ENCODE measurements at regions not wholly inside any gene's neighbourhood (a gene's known extent, or its start where the extent isn't known, plus 50 kb on each side); places are given as distances from the start of the nearest gene placed in this dataset.

DNA sequence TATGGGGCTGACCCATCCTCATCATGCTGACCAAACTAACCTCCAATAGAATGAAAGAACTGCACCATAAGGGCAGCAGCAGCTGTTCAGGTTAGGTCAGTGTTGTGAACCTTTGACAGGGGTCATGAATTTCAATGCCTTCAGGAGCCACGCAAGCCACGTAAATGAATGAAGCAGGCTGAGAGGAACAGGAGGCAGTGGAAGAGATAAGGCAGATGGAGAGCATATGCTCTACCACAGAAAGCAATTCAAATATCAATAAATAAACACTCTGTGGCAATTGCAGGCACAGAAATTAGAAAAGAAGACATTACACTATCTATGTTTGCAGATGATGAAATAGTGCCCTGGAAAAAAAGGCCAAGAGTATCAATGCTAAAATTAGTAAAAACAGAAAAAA lies 56.3 kb downstream of the SCG2 start:
- TF ChIP-seq, protein P1, sequence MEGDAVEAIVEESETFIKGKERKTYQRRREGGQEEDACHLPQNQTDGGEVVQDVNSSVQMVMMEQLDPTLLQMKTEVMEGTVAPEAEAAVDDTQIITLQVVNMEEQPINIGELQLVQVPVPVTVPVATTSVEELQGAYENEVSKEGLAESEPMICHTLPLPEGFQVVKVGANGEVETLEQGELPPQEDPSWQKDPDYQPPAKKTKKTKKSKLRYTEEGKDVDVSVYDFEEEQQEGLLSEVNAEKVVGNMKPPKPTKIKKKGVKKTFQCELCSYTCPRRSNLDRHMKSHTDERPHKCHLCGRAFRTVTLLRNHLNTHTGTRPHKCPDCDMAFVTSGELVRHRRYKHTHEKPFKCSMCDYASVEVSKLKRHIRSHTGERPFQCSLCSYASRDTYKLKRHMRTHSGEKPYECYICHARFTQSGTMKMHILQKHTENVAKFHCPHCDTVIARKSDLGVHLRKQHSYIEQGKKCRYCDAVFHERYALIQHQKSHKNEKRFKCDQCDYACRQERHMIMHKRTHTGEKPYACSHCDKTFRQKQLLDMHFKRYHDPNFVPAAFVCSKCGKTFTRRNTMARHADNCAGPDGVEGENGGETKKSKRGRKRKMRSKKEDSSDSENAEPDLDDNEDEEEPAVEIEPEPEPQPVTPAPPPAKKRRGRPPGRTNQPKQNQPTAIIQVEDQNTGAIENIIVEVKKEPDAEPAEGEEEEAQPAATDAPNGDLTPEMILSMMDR (IDR thresholded peaks at IDR 0.05; ENCODE audit: insufficient read depth, low read length), result no peak
- TF ChIP-seq, protein P2, sequence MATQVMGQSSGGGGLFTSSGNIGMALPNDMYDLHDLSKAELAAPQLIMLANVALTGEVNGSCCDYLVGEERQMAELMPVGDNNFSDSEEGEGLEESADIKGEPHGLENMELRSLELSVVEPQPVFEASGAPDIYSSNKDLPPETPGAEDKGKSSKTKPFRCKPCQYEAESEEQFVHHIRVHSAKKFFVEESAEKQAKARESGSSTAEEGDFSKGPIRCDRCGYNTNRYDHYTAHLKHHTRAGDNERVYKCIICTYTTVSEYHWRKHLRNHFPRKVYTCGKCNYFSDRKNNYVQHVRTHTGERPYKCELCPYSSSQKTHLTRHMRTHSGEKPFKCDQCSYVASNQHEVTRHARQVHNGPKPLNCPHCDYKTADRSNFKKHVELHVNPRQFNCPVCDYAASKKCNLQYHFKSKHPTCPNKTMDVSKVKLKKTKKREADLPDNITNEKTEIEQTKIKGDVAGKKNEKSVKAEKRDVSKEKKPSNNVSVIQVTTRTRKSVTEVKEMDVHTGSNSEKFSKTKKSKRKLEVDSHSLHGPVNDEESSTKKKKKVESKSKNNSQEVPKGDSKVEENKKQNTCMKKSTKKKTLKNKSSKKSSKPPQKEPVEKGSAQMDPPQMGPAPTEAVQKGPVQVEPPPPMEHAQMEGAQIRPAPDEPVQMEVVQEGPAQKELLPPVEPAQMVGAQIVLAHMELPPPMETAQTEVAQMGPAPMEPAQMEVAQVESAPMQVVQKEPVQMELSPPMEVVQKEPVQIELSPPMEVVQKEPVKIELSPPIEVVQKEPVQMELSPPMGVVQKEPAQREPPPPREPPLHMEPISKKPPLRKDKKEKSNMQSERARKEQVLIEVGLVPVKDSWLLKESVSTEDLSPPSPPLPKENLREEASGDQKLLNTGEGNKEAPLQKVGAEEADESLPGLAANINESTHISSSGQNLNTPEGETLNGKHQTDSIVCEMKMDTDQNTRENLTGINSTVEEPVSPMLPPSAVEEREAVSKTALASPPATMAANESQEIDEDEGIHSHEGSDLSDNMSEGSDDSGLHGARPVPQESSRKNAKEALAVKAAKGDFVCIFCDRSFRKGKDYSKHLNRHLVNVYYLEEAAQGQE (IDR thresholded peaks at IDR 0.05; ENCODE audit: insufficient replicate concordance, low read depth), result no peak
- no peak for TF ChIP-seq POLR2AphosphoS5 (IDR thresholded peaks at IDR 0.05; ENCODE audit: low read depth)
- TF ChIP-seq GABPA (IDR thresholded peaks at IDR 0.05; ENCODE audit: low read depth), result no peak
- no peak for TF ChIP-seq SPI1 (IDR thresholded peaks at IDR 0.05; ENCODE audit: borderline replicate concordance, low read depth)
